Neural cell (in vitro differentiated cells): ENCODE measurements at regions not wholly inside any gene's neighbourhood (a gene's known extent, or its start where the extent isn't known, plus 50 kb on each side); places are given as distances from the start of the nearest gene placed in this dataset.

Source experiments
- EP300 ChIP-seq: fragments of 450-650 bp; conservative IDR thresholded peaks from 2 replicates; pipeline ENCODE4 v1.6.1; 2014; ENCODE audit warnings: antibody characterized with exemption, mild to moderate bottlenecking, moderate library complexity; ENCODE audit not compliant: poor library complexity, severe bottlenecking
- EZH2 ChIP-seq: fragments of 200-600, 300-800 bp; shearing (Covaris generic), sonication (generic); IDR thresholded peaks from 2 replicates; pipeline ENCODE4 v1.6.1; 2014; ENCODE audit warnings: antibody characterized with exemption, low read length, borderline replicate concordance, mild to moderate bottlenecking; ENCODE audit not compliant: insufficient read depth, poor library complexity, severe bottlenecking
- MXI1 ChIP-seq: fragments of 450-650 bp; conservative IDR thresholded peaks from 2 replicates; pipeline ENCODE4 v1.6.1; 2014; ENCODE audit warnings: antibody characterized with exemption, mild to moderate bottlenecking; ENCODE audit not compliant: poor library complexity, severe bottlenecking
- POLR2AphosphoS5 ChIP-seq: IDR thresholded peaks from 2 replicates; pipeline ENCODE4 v1.6.1; 2012
- RAD21 ChIP-seq: fragments of 450-650 bp; conservative IDR thresholded peaks from 2 replicates; pipeline ENCODE4 v1.6.1; 2014; ENCODE audit warnings: antibody characterized with exemption, mild to moderate bottlenecking, moderate library complexity
- SMC3 ChIP-seq: fragments of 450-650 bp; conservative IDR thresholded peaks from 2 replicates; pipeline ENCODE4 v1.6.1; 2014; ENCODE audit warnings: antibody characterized with exemption, mild to moderate bottlenecking, moderate library complexity; ENCODE audit not compliant: poor library complexity
- TAF1 ChIP-seq: IDR thresholded peaks from 2 replicates; pipeline ENCODE4 v1.6.1; 2012; ENCODE audit warnings: low read depth
- TF ChIP-seq, protein P1 (sequence below): fragments of 450-650 bp; IDR thresholded peaks from 2 replicates; pipeline ENCODE4 v1.5.1; 2014; ENCODE audit warnings: antibody characterized with exemption, mild to moderate bottlenecking, moderate library complexity; ENCODE audit not compliant: poor library complexity, severe bottlenecking

- TF ChIP-seq, protein P1, sequence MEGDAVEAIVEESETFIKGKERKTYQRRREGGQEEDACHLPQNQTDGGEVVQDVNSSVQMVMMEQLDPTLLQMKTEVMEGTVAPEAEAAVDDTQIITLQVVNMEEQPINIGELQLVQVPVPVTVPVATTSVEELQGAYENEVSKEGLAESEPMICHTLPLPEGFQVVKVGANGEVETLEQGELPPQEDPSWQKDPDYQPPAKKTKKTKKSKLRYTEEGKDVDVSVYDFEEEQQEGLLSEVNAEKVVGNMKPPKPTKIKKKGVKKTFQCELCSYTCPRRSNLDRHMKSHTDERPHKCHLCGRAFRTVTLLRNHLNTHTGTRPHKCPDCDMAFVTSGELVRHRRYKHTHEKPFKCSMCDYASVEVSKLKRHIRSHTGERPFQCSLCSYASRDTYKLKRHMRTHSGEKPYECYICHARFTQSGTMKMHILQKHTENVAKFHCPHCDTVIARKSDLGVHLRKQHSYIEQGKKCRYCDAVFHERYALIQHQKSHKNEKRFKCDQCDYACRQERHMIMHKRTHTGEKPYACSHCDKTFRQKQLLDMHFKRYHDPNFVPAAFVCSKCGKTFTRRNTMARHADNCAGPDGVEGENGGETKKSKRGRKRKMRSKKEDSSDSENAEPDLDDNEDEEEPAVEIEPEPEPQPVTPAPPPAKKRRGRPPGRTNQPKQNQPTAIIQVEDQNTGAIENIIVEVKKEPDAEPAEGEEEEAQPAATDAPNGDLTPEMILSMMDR: no peak
- no peak for TF ChIP-seq MXI1
- no peak for TF ChIP-seq TAF1
- no peak for TF ChIP-seq EZH2
- no peak for TF ChIP-seq SMC3
- no peak for TF ChIP-seq POLR2AphosphoS5
- TF ChIP-seq RAD21: no peak
- TF ChIP-seq EP300: no peak
These were observed 103.3 kb downstream of the TMEM18 start for GRCh38 chr2:573805-574392.
